H1 (cell line): ENCODE measurements at regions not wholly inside any gene's neighbourhood (a gene's known extent, or its start where the extent isn't known, plus 50 kb on each side); places are given as distances from the start of the nearest gene placed in this dataset.

Experiments
- CTCF ChIA-PET: fragments of 300-600 bp; sonication (Branson Sonifier 250); formaldehyde crosslinking; loops from one replicate; lab custom pipeline; 2021; ENCODE audit not compliant: partially characterized antibody; lab: Charles Lee
- POLR2A ChIA-PET: fragments of 300-600 bp; sonication (Branson Sonifier 250); formaldehyde crosslinking; loops from one replicate; lab custom pipeline; 2021; ENCODE audit warnings: inconsistent platforms; ENCODE audit not compliant: partially characterized antibody; lab: Charles Lee
- DNase-seq, 2 experiments: peaks; one replicate each; pipeline versions ENCODE4 v3.0.0 to v3.0.0-alpha.2; 2010 to 2022; ENCODE audit warnings: low spot score in 2 of 2, low read depth in 1 of 2, mixed read lengths in 1 of 2
- FAIRE-seq: peaks from 2 replicates; lab custom pipeline; 2011; peaks lifted over from hg19 to GRCh38; lab: Jason Lieb, UNC
- H2AFZ ChIP-seq: 2 replicates; pipeline ENCODE4 v1.8.1; 2012; ENCODE audit warnings: low read length, inconsistent platforms
- H2AK5ac ChIP-seq: 2 replicates; pipeline ENCODE4 v1.6.1; 2013; ENCODE audit warnings: low read depth, low read length
- H2BK120ac ChIP-seq: replicated peaks from 2 replicates; pipeline ENCODE3; 2013; ENCODE audit warnings: low read depth, low read length, inconsistent platforms
- H2BK12ac ChIP-seq: 2 replicates; pipeline ENCODE4 v1.6.1; 2013; ENCODE audit warnings: low read depth, low read length
- H2BK15ac ChIP-seq: 2 replicates; pipeline ENCODE4 v1.6.1; 2013; ENCODE audit warnings: low read length
- H2BK20ac ChIP-seq: 2 replicates; pipeline ENCODE4 v1.6.1; 2013; ENCODE audit warnings: low read length
- H2BK5ac ChIP-seq: 2 replicates; pipeline ENCODE4 v1.6.1; 2013; ENCODE audit warnings: low read depth, low read length
- H3K14ac ChIP-seq: 2 replicates; pipeline ENCODE4 v1.6.1; 2013; ENCODE audit warnings: inconsistent platforms; ENCODE audit not compliant: insufficient read length
- H3K18ac ChIP-seq: 2 replicates; pipeline ENCODE4 v1.6.1; 2013; ENCODE audit warnings: low read length; ENCODE audit errors: extremely low read depth
- H3K23ac ChIP-seq: 2 replicates; pipeline ENCODE4 v1.6.1; 2013; ENCODE audit warnings: inconsistent platforms; ENCODE audit not compliant: insufficient read length
- H3K23me2 ChIP-seq: 2 replicates; pipeline ENCODE4 v1.6.1; 2013; ENCODE audit warnings: low read depth, low read length
- H3K27ac ChIP-seq: 2 replicates; pipeline ENCODE4 v1.6.1; 2011; ENCODE audit warnings: low read depth, low read length, inconsistent platforms
- H3K27me3 ChIP-seq, 4 experiments: replicated peaks in 1 of 4; 1 replicate in 1 of 4; 2 replicates in 3 of 4; pipeline versions ENCODE4 v1.6.1 to v1.8.1; 2011 to 2013; ENCODE audit warnings: low read length in 3 of 4, mild to moderate bottlenecking in 3 of 4, inconsistent platforms in 2 of 4, mixed read lengths in 2 of 4, moderate library complexity in 1 of 4; ENCODE audit not compliant: control insufficient read depth in 3 of 4, insufficient read depth in 3 of 4; ENCODE audit errors: extremely low read depth in 1 of 4
- H3K36me3 ChIP-seq, 4 experiments: 2 replicates each; pipeline versions ENCODE4 v1.6.1 to v1.8.1; 2011 to 2013; ENCODE audit warnings: mild to moderate bottlenecking in 4 of 4, low read length in 3 of 4, moderate library complexity in 2 of 4, control low read depth in 1 of 4, inconsistent platforms in 1 of 4; ENCODE audit not compliant: insufficient read depth in 4 of 4, control insufficient read depth in 2 of 4
- H3K4ac ChIP-seq: replicated peaks from 2 replicates; pipeline ENCODE3; 2013; ENCODE audit warnings: low read length, low read depth, mixed read lengths, inconsistent platforms; ENCODE audit not compliant: insufficient read length
- H3K4me1 ChIP-seq, 4 experiments: replicated peaks in 1 of 4; 1 replicate in 1 of 4; 2 replicates in 3 of 4; pipeline versions ENCODE4 v1.6.1 to v1.8.1; 2011 to 2013; ENCODE audit warnings: low read length in 3 of 4, inconsistent platforms in 2 of 4, mixed read lengths in 1 of 4; ENCODE audit not compliant: insufficient read depth in 4 of 4, control insufficient read depth in 3 of 4
- H3K4me2 ChIP-seq, 2 experiments: 2 replicates each; pipeline versions ENCODE4 v1.6.1 to v1.8.1; 2011 to 2013; ENCODE audit warnings: low read depth in 2 of 2, low read length in 2 of 2, control low read depth in 1 of 2, inconsistent platforms in 1 of 2, mild to moderate bottlenecking in 1 of 2; ENCODE audit not compliant: insufficient read depth in 1 of 2
- H3K4me3 ChIP-seq, 4 experiments: fragments of 200-600, 300-600 bp in 1 of 4; sonication (generic), shearing (Covaris generic), sonication (Bioruptor Twin) in 1 of 4; 2 replicates each; pipeline versions ENCODE4 v1.5.1 to v1.8.1; 2011 to 2016; ENCODE audit warnings: low read length in 4 of 4, low read depth in 3 of 4, control low read depth in 2 of 4, inconsistent platforms in 2 of 4, mild to moderate bottlenecking in 2 of 4, mixed read lengths in 1 of 4, moderate library complexity in 1 of 4; ENCODE audit not compliant: insufficient read depth in 2 of 4; ENCODE audit errors: extremely low read depth in 1 of 4
- H3K56ac ChIP-seq: replicated peaks from 2 replicates; pipeline ENCODE3; 2013; ENCODE audit warnings: low read depth, mild to moderate bottlenecking, mixed read lengths, low read length, inconsistent platforms; ENCODE audit not compliant: insufficient read length
- H3K79me1 ChIP-seq: 2 replicates; pipeline ENCODE4 v1.6.1; 2013; ENCODE audit warnings: low read depth, low read length, control low read depth
- H3K79me2 ChIP-seq, 2 experiments: 2 replicates each; pipeline versions ENCODE4 v1.6.1 to v1.8.1; 2012 to 2013; ENCODE audit warnings: low read length in 2 of 2, mild to moderate bottlenecking in 2 of 2, inconsistent platforms in 1 of 2; ENCODE audit not compliant: insufficient read depth in 2 of 2, control insufficient read depth in 1 of 2
- H3K9ac ChIP-seq, 4 experiments: replicated peaks in 1 of 4; 1 replicate in 1 of 4; 2 replicates in 3 of 4; pipeline versions ENCODE4 v1.6.1 to v1.8.1; 2011 to 2013; ENCODE audit warnings: low read depth in 3 of 4, low read length in 3 of 4, control low read depth in 2 of 4, mild to moderate bottlenecking in 2 of 4, moderate library complexity in 2 of 4, inconsistent platforms in 1 of 4; ENCODE audit errors: extremely low read depth in 1 of 4
- H3K9me3 ChIP-seq, 2 experiments: 2 replicates each; pipeline versions ENCODE4 v1.6.1 to v1.8.1; 2012 to 2013; ENCODE audit warnings: mild to moderate bottlenecking in 2 of 2, moderate library complexity in 2 of 2, control low read depth in 1 of 2, inconsistent platforms in 1 of 2, low read depth in 1 of 2, low read length in 1 of 2, mixed read lengths in 1 of 2; ENCODE audit not compliant: insufficient read depth in 2 of 2
- H4K20me1 ChIP-seq, 2 experiments: replicated peaks in 1 of 2; 2 replicates each; pipeline versions ENCODE3 to v1.8.1; 2011 to 2013; ENCODE audit warnings: inconsistent platforms in 2 of 2, low read length in 2 of 2, mild to moderate bottlenecking in 1 of 2; ENCODE audit not compliant: insufficient read depth in 2 of 2, control insufficient read depth in 1 of 2
- H4K5ac ChIP-seq: 2 replicates; pipeline ENCODE4 v1.6.1; 2013; ENCODE audit warnings: low read length, low read depth, mixed read lengths, inconsistent platforms; ENCODE audit not compliant: insufficient read length
- H4K8ac ChIP-seq: 2 replicates; pipeline ENCODE4 v1.8.0; 2013; ENCODE audit warnings: mild to moderate bottlenecking, moderate library complexity, low read length, inconsistent platforms; ENCODE audit not compliant: insufficient read depth; ENCODE audit errors: extremely low read depth
- H4K91ac ChIP-seq: replicated peaks from 2 replicates; pipeline ENCODE3; 2013; ENCODE audit warnings: low read length, mixed read lengths, inconsistent platforms; ENCODE audit not compliant: insufficient read length
- EGR1 ChIP-seq: IDR thresholded peaks from 2 replicates; pipeline ENCODE4 v1.6.1; 2011; ENCODE audit warnings: low read depth, low read length, borderline replicate concordance
- GABPA ChIP-seq: IDR thresholded peaks from 2 replicates; pipeline ENCODE4 v1.6.1; 2011; ENCODE audit warnings: mild to moderate bottlenecking, low read length, moderate library complexity, borderline replicate concordance; ENCODE audit not compliant: insufficient read depth
- SP1 ChIP-seq: IDR thresholded peaks from 2 replicates; pipeline ENCODE4 v1.6.1; 2011; ENCODE audit warnings: low read depth, low read length
- SP4 ChIP-seq: IDR thresholded peaks from 2 replicates; pipeline ENCODE4 v1.6.1; 2012; ENCODE audit warnings: low read length, inconsistent platforms
- SRF ChIP-seq: IDR thresholded peaks from 2 replicates; pipeline ENCODE4 v1.6.1; 2011; ENCODE audit warnings: mild to moderate bottlenecking, low read depth, low read length, moderate library complexity
- WGBS, 2 experiments: shearing (Covaris generic) in 1 of 2; methylation state at CpG; one replicate each; pipeline versions ENCODE4 v1.1.6 to v1.1.7; 2013 to 2015; ENCODE audit warnings: low lambda C conversion rate in 2 of 2, mixed read lengths in 2 of 2, inconsistent platforms in 1 of 2, low coverage in 1 of 2, missing lambda C conversion rate in 1 of 2; ENCODE audit not compliant: insufficient replicate concordance in 2 of 2, insufficient coverage in 1 of 2, insufficient read length in 1 of 2; ENCODE audit errors: extremely low coverage in 1 of 2, missing lambda C conversion rate in 1 of 2; 5-methylcytosine and 5-hydroxymethylcytosine counted together

GRCh38 chr7:123305840-123306375, 106.1 kb upstream of the SLC13A1 start:
- Histone ChIP-seq H3K27me3 (no peaks in the 10 kb centered on the region), H3K18ac (no peak overlapping the region), H2BK12ac (no peak overlapping the region), H3K4me1 (no peaks in the 10 kb centered on the region), H4K20me1 (no peaks in the 10 kb centered on the region), H4K91ac (no peak overlapping the region), H4K8ac (no peak overlapping the region), H2BK20ac (no peak overlapping the region), H3K23ac (no peak overlapping the region), H3K79me1 (no peaks in the 10 kb centered on the region), H2BK120ac (no peak overlapping the region), H3K9ac (no peak overlapping the region), H3K79me2 (no peaks in the 10 kb centered on the region), H3K14ac (no peak overlapping the region), H3K4me2 (no peak overlapping the region), H3K4me3 (no peak overlapping the region), H2AFZ (no peak overlapping the region), H3K56ac (no peak overlapping the region), H3K23me2 (no peaks in the 10 kb centered on the region), H3K36me3 (no peaks in the 10 kb centered on the region), H2BK15ac (no peak overlapping the region), H2AK5ac (no peak overlapping the region), H3K9me3 (no peaks in the 10 kb centered on the region), H3K27ac (no peak overlapping the region), H2BK5ac (no peak overlapping the region), H4K5ac (no peak overlapping the region), H3K4ac (no peak overlapping the region)
- FAIRE-seq, result no peak
- no peak for TF ChIP-seq SRF
- no peak for TF ChIP-seq SP4
- TF ChIP-seq GABPA, result no peak
- TF ChIP-seq SP1, result no peak
- TF ChIP-seq EGR1, result no peak
- CTCF ChIA-PET, result interaction anchor here (1.2 kb wide), 1 partner anchor 61 kb away, joined by 3 read pairs; no protein-coding TSS in a partner anchor
- POLR2A ChIA-PET, result no interaction called here
- no peak for DNase-seq
- 89% methylated on average over 2 of the region's 2 CpGs; no CpG with 5 or more reads in 1 of the 2 experiments for WGBS, 2 experiments
